Hematopoietic multipotent progenitor cell treated with erythropoietin and hydrocortisone succinate and interleukin-3 and kit ligand, for 8 days (in vitro differentiated cells): ENCODE measurements at regions not wholly inside any gene's neighbourhood (a gene's known extent, or its start where the extent isn't known, plus 50 kb on each side); places are given as distances from the start of the nearest gene placed in this dataset.
A peak's percentile ranks its signal among the peaks of the same experiment; 100 is the strongest.
"Not testable (repeated sequence)": the region's sequence is repeated elsewhere in the genome, so short reads cannot be mapped to it uniquely, and the experiment has no call there.

Experiments used
- DNase-seq: peaks from one replicate; pipeline ENCODE4 v3.0.0-alpha.2; 2015

- no peak for DNase-seq
Observed at GRCh38 chr3:64437131-64437530, 211.9 kb upstream of the PRICKLE2 start.

GRCh38 chr3:64435023-64435422 is 209.8 kb upstream of the PRICKLE2 start:
- DNase-seq: not testable (repeated sequence)

- no peak for DNase-seq
Observed at GRCh38 chr3:64432870-64433269, 207.6 kb upstream of the PRICKLE2 start.

GRCh38 chr3:64431526-64432091 is 206.3 kb upstream of the PRICKLE2 start:
- DNase-seq: no peak

- DNase-seq: no peak
Observed at GRCh38 chr3:64427671-64428070, 202.4 kb upstream of the PRICKLE2 start.

GRCh38 chr3:64426551-64426950 is 201.3 kb upstream of the PRICKLE2 start:
- no peak for DNase-seq

GRCh38 chr3:64422932-64423331 is 197.7 kb upstream of the PRICKLE2 start:
- DNase-seq: no peak

GRCh38 chr3:64422192-64422591 is 196.9 kb upstream of the PRICKLE2 start:
- no peak for DNase-seq

- no peak for DNase-seq
Observed at GRCh38 chr3:64417816-64418215, 192.6 kb upstream of the PRICKLE2 start.

- no peak for DNase-seq
Observed at GRCh38 chr3:64414043-64414442, 188.8 kb upstream of the PRICKLE2 start.

- no peak for DNase-seq
Observed at GRCh38 chr3:64411101-64411500, 185.8 kb upstream of the PRICKLE2 start.

- no peak for DNase-seq
Observed at GRCh38 chr3:64410226-64410625, 185.0 kb upstream of the PRICKLE2 start.

- no peak for DNase-seq
Observed at GRCh38 chr3:64408770-64409169, 183.5 kb upstream of the PRICKLE2 start.

- no peak for DNase-seq
Observed at GRCh38 chr3:64406271-64406670, 181.0 kb upstream of the PRICKLE2 start.

GRCh38 chr3:64405211-64405835 is 180.1 kb upstream of the PRICKLE2 start:
- no peak for DNase-seq

- no peak for DNase-seq
Observed at GRCh38 chr3:64400706-64401105, 175.4 kb upstream of the PRICKLE2 start.

- DNase-seq: peak; percentile 51
Observed at GRCh38 chr3:64399205-64399800, 174.0 kb upstream of the PRICKLE2 start.

GRCh38 chr3:64398476-64398875 is 173.2 kb upstream of the PRICKLE2 start:
- no peak for DNase-seq

- no peak for DNase-seq
Observed at GRCh38 chr3:64398006-64398405, 172.7 kb upstream of the PRICKLE2 start.

- no peak for DNase-seq
Observed at GRCh38 chr3:64397573-64397972, 172.3 kb upstream of the PRICKLE2 start.

GRCh38 chr3:64395490-64395889 is 170.2 kb upstream of the PRICKLE2 start:
- DNase-seq: no peak

- DNase-seq: no peak
Observed at GRCh38 chr3:64393193-64393592, 167.9 kb upstream of the PRICKLE2 start.

GRCh38 chr3:64392001-64392400 is 166.7 kb upstream of the PRICKLE2 start:
- no peak for DNase-seq

- no peak for DNase-seq
Observed at GRCh38 chr3:64390893-64391292, 165.6 kb upstream of the PRICKLE2 start.

GRCh38 chr3:64388886-64389285 is 163.6 kb upstream of the PRICKLE2 start:
- no peak for DNase-seq
